ENCODE measurements at regions not wholly inside any gene's neighbourhood (a gene's known extent, or its start where the extent isn't known, plus 50 kb on each side); places are given as distances from the start of the nearest gene placed in this dataset.

- no peak overlapping the region for H2AFZ ChIP-seq (ENCODE audit: low read depth, low read length)
- H4K20me1 ChIP-seq (replicated peaks; ENCODE audit: control insufficient read depth, extremely low read depth, insufficient read depth, low read length) = no peaks in the 10 kb centered on the region
- H3K4me3 ChIP-seq (replicated peaks in 1 of 3; ENCODE audit: insufficient read depth in 1 of 3, low read depth in 1 of 3, low read length in 3 of 3) = no peak overlapping the region
- ChIA-PET CTCF (no interaction called here), POLR2A (no interaction called here)
- H3K9ac ChIP-seq (replicated peaks; ENCODE audit: extremely low read depth, insufficient read depth, low read length) = no peak overlapping the region
- TF ChIP-seq JUN (IDR thresholded peaks at IDR 0.05; ENCODE audit: borderline replicate concordance, insufficient read depth, insufficient read length, low read depth) (no peak), FOS (IDR thresholded peaks at IDR 0.05; ENCODE audit: borderline replicate concordance, insufficient read depth, low read length) (no peak), EZH2 (IDR thresholded peaks at IDR 0.05; ENCODE audit: borderline replicate concordance, low read depth, low read length, severe bottlenecking) (no peak), MYC (IDR thresholded peaks at IDR 0.05; ENCODE audit: low read depth, low read length) (no peak), POLR2AphosphoS5 (IDR thresholded peaks at IDR 0.05; ENCODE audit: insufficient read depth, low read depth, low read length) (no peak), CTCF (IDR thresholded peaks at IDR 0.05; ENCODE audit: extremely low read depth in 1 of 2, insufficient read depth in 1 of 2, low read depth in 1 of 2, low read length in 2 of 2) (no peak), GATA2 (IDR thresholded peaks at IDR 0.05; ENCODE audit: insufficient read depth, insufficient read length, low read depth, low read length) (no peak), POLR2A (IDR thresholded peaks at IDR 0.05; ENCODE audit: low read depth, low read length) (no peak), MAX (IDR thresholded peaks at IDR 0.05; ENCODE audit: insufficient read depth, insufficient read length) (no peak)
- intact Hi-C loops (cut with micrococcal nuclease) (no loop called here), dilution Hi-C loops (cut with MboI; ENCODE audit: extremely low pct_ligation_motif_present, low sequenced_read_pairs) (no loop called here)
- no peak overlapping the region for H3K4me2 ChIP-seq (ENCODE audit: insufficient read depth, low read length)
- no peak for FAIRE-seq
- H3K27me3 ChIP-seq (ENCODE audit: control insufficient read depth in 2 of 2, insufficient read depth in 2 of 2, low read length in 2 of 2) = no peaks in the 10 kb centered on the region
- H3K79me2 ChIP-seq (ENCODE audit: control insufficient read depth, insufficient read depth, low read length) = no peaks in the 10 kb centered on the region
- DNase-seq (ENCODE audit: low read depth, low spot score) = no peak
- no peaks in the 10 kb centered on the region for H3K36me3 ChIP-seq (ENCODE audit: control insufficient read depth in 2 of 2, extremely low read depth in 1 of 2, insufficient read depth in 2 of 2, low read length in 2 of 2)
- H3K4me1 ChIP-seq (ENCODE audit: control insufficient read depth, extremely low read depth, insufficient read depth, low read length) = no peaks in the 10 kb centered on the region
- no peak overlapping the region for H3K27ac ChIP-seq (ENCODE audit: insufficient read depth, low read depth, low read length)
- H3K9me3 ChIP-seq (replicated peaks; ENCODE audit: control insufficient read depth, insufficient read depth, low read length) = no peaks in the 10 kb centered on the region
- H3K9me1 ChIP-seq (replicated peaks; ENCODE audit: control insufficient read depth, extremely low read depth, insufficient read depth, low read length) = no peaks in the 10 kb centered on the region
- no TSS peak for BruUV-seq (replicated peaks)
These were observed 56.1 kb upstream of the MSX1 start for GRCh38 chr4:4803216-4803911.

Measured in endothelial cell of umbilical vein (primary cell).